Small intestine (tissue), 7 donors: ENCODE measurements at regions not wholly inside any gene's neighbourhood (a gene's known extent, or its start where the extent isn't known, plus 50 kb on each side); places are given as distances from the start of the nearest gene placed in this dataset.

ENCODE experiments used
- DNase-seq, 2 donors: peaks; one replicate each; pipeline versions ENCODE4 v3.0.0 to v3.0.0-alpha.2; 2013
- FAIRE-seq: peaks from 2 replicates; lab custom pipeline; 2012; peaks lifted over from hg19 to GRCh38; lab: Jason Lieb, UNC
- H3K27ac ChIP-seq, 3 donors: one replicate each; pipeline ENCODE4 v1.5.1; 2013; ENCODE audit warnings: low read length in 2 of 3, mild to moderate bottlenecking in 2 of 3, control low read depth in 1 of 3, inconsistent platforms in 1 of 3, low read depth in 1 of 3, moderate library complexity in 1 of 3
- H3K27me3 ChIP-seq, 3 donors: one replicate each; pipeline ENCODE4 v1.6.1; 2013; ENCODE audit warnings: low read length in 3 of 3, inconsistent platforms in 1 of 3; ENCODE audit not compliant: control insufficient read depth in 3 of 3, insufficient read depth in 3 of 3
- H3K36me3 ChIP-seq, 3 donors: one replicate each; pipeline ENCODE4 v1.6.1; 2013; ENCODE audit warnings: low read length in 3 of 3, inconsistent platforms in 1 of 3, low read depth in 1 of 3, mild to moderate bottlenecking in 1 of 3, moderate library complexity in 1 of 3; ENCODE audit not compliant: control insufficient read depth in 3 of 3, insufficient read depth in 2 of 3
- H3K4me1 ChIP-seq, 3 donors: one replicate each; pipeline ENCODE4 v1.6.1; 2013; ENCODE audit warnings: low read length in 2 of 3, inconsistent platforms in 1 of 3, low read depth in 1 of 3, mild to moderate bottlenecking in 1 of 3, moderate library complexity in 1 of 3; ENCODE audit not compliant: control insufficient read depth in 3 of 3, insufficient read depth in 2 of 3
- H3K4me3 ChIP-seq, 3 donors: one replicate each; pipeline ENCODE4 v1.5.1; 2013; ENCODE audit warnings: low read length in 3 of 3, control low read depth in 1 of 3, inconsistent platforms in 1 of 3, low read depth in 1 of 3, mild to moderate bottlenecking in 1 of 3, moderate library complexity in 1 of 3
- H3K9me3 ChIP-seq, 2 donors: one replicate each; pipeline ENCODE4 v1.6.1; 2013; ENCODE audit warnings: low read depth in 1 of 2, low read length in 1 of 2; ENCODE audit not compliant: control insufficient read depth in 2 of 2, insufficient read depth in 1 of 2
- donor health status: healthy with polysubstance abuse.
- donor health status: control.
- donor health status: control.
- donor health status: Bipolar disorder and iron deficiency.
- donor health status: healthy.

DNA sequence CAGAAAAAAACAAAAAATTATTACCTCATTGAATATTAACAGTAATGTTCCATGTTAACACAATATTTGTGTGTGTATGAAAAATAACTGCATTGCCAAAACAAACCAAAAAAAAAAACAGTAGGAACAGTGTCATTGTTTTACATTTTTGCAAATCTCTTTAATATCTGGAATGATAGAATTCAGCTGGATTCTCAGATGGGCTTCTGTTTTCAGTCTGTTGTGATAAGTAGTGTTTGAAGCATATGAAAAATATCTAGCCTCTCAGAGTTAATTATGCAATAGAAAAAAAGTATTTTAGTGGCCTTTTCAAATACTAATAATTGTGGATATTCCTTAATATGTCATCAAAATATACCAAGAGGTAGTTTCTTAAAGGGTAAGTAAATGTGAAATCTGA is 52.9 kb upstream of the RWDD3 start:
- FAIRE-seq (no peak), DNase-seq (no peak)
- Histone ChIP-seq H3K27me3 (no peaks in the 10 kb centered on the region), H3K36me3 (no peaks in the 10 kb centered on the region), H3K4me1 (no peaks in the 10 kb centered on the region), H3K9me3 (no peaks in the 10 kb centered on the region), H3K27ac (no peak overlapping the region), H3K4me3 (no peak overlapping the region)

DNA sequence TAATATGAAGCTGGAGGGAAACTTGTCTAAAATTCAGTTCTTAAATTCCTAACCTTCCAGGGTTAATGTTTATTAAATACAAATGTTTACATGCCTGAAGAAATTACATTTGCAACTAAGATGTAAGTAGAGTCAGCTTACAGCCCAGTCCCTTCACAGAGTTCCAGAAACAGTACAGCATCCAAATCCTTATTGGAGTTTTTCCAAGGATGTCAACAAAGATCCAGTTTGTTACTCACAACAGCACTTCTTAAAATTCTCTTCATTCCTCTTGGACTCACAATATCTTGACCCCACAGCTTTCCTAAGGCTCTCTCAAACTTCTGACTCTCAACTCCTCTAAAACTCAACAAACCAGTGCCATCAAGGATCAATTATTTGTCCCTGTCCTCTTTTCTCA is 50.1 kb upstream of the RWDD3 start:
- no peaks in the 10 kb centered on the region for H3K27me3 ChIP-seq
- H3K4me1 ChIP-seq = no peaks in the 10 kb centered on the region
- H3K4me3 ChIP-seq = no peak overlapping the region
- FAIRE-seq (no peak), DNase-seq (no peak)
- no peak overlapping the region for H3K27ac ChIP-seq
- no peaks in the 10 kb centered on the region for H3K36me3 ChIP-seq
- no peaks in the 10 kb centered on the region for H3K9me3 ChIP-seq
